Activated CD8-positive, alpha-beta memory T cell treated with anti-CD3 and anti-CD28 coated beads for 48 hours (primary cell): ENCODE measurements at regions not wholly inside any gene's neighbourhood (a gene's known extent, or its start where the extent isn't known, plus 50 kb on each side); places are given as distances from the start of the nearest gene placed in this dataset.

Source experiments
- DNase-seq, 3 experiments: peaks; one replicate each; pipeline ENCODE4 v3.0.0-alpha.2; 2020; ENCODE audit warnings: low read depth in 2 of 3, low spot score in 2 of 3

GRCh38 chr5:167871091-167871490, 420.4 kb upstream of the WWC1 start:
- DNase-seq, result no peak

- no peak for DNase-seq
Measured at GRCh38 chr5:167872791-167873190, 418.7 kb upstream of the WWC1 start.

- no peak for DNase-seq
Measured at GRCh38 chr5:167877114-167877722, 414.2 kb upstream of the WWC1 start.

GRCh38 chr5:167877924-167878323, 413.5 kb upstream of the WWC1 start:
- no peak for DNase-seq

GRCh38 chr5:167880420-167880819, 411.0 kb upstream of the WWC1 start:
- DNase-seq, result no peak

GRCh38 chr5:167881041-167881440, 410.4 kb upstream of the WWC1 start:
- no peak for DNase-seq

- DNase-seq, result no peak
Measured at GRCh38 chr5:167886196-167886595, 405.2 kb upstream of the WWC1 start.

- DNase-seq, result no peak
Measured at GRCh38 chr5:167888393-167888792, 403.1 kb upstream of the WWC1 start.

- no peak for DNase-seq
Measured at GRCh38 chr5:167889276-167889675, 402.2 kb upstream of the WWC1 start.

- no peak for DNase-seq
Measured at GRCh38 chr5:167892352-167893115, 398.9 kb upstream of the WWC1 start.

- no peak for DNase-seq
Measured at GRCh38 chr5:167893271-167893670, 398.2 kb upstream of the WWC1 start.

- no peak for DNase-seq
Measured at GRCh38 chr5:167894631-167895472, 396.6 kb upstream of the WWC1 start.

GRCh38 chr5:167895899-167896659, 395.4 kb upstream of the WWC1 start:
- no peak for DNase-seq

GRCh38 chr5:167896814-167897213, 394.6 kb upstream of the WWC1 start:
- no peak for DNase-seq

- DNase-seq, result no peak
Measured at GRCh38 chr5:167897371-167897770, 394.1 kb upstream of the WWC1 start.

GRCh38 chr5:167898361-167899042, 392.9 kb upstream of the WWC1 start:
- no peak for DNase-seq

GRCh38 chr5:167899490-167900070, 391.9 kb upstream of the WWC1 start:
- DNase-seq, result no peak

- DNase-seq, result no peak
Measured at GRCh38 chr5:167900340-167900935, 391.0 kb upstream of the WWC1 start.

- DNase-seq, result no peak
Measured at GRCh38 chr5:167902298-167902697, 389.1 kb upstream of the WWC1 start.

GRCh38 chr5:167903243-167903642, 388.2 kb upstream of the WWC1 start:
- DNase-seq, result no peak
